A673 (cell line): ENCODE measurements at regions not wholly inside any gene's neighbourhood (a gene's known extent, or its start where the extent isn't known, plus 50 kb on each side); places are given as distances from the start of the nearest gene placed in this dataset.

Experiments
- BruUV-seq: library from RNA; stranded (reverse); fragments of 400-500 nt; replicated peaks from 2 replicates; lab custom pipeline; 2021; lab: Mats Ljungman, UMichigan
- CTCF ChIA-PET: fragments of 300-600 bp; sonication (Branson Sonifier 250); formaldehyde crosslinking; loops from one replicate; lab custom pipeline; 2022; ENCODE audit warnings: antibody characterized with exemption; lab: Charles Lee
- POLR2A ChIA-PET: fragments of 300-600 bp; sonication (Branson Sonifier 250); formaldehyde crosslinking; loops from one replicate; lab custom pipeline; 2022; ENCODE audit warnings: antibody characterized with exemption; ENCODE audit not compliant: low non-redundant PET; lab: Charles Lee
- DNase-seq: peaks from one replicate; pipeline ENCODE4 v3.0.0-alpha.2; 2015; ENCODE audit warnings: low spot score
- H3K27ac ChIP-seq: fragments of 200-600 bp; sonication (generic); 2 replicates; pipeline ENCODE4 v1.5.1; 2016; ENCODE audit warnings: mixed run types, low read depth, mild to moderate bottlenecking, mixed read lengths, antibody characterized with exemption, low read length; ENCODE audit not compliant: poor library complexity, severe bottlenecking
- H3K27me3 ChIP-seq: fragments of 200-600 bp; sonication (generic); replicated peaks from 2 replicates; pipeline ENCODE4 v1.6.1; 2017; ENCODE audit warnings: mixed run types, low read depth, mild to moderate bottlenecking, mixed read lengths, antibody characterized with exemption, low read length; ENCODE audit not compliant: insufficient read depth, poor library complexity
- H3K36me3 ChIP-seq: fragments of 200-600 bp; sonication (generic); 2 replicates; pipeline ENCODE4 v1.6.1; 2016; ENCODE audit warnings: mixed run types, mild to moderate bottlenecking, mixed read lengths, antibody characterized with exemption, low read length; ENCODE audit not compliant: insufficient read depth, poor library complexity, severe bottlenecking
- H3K4me1 ChIP-seq: fragments of 200-600 bp; sonication (generic); 2 replicates; pipeline ENCODE4 v1.6.1; 2017; ENCODE audit warnings: mixed run types, mild to moderate bottlenecking, mixed read lengths, antibody characterized with exemption, low read length; ENCODE audit not compliant: insufficient read depth, poor library complexity, severe bottlenecking
- H3K4me3 ChIP-seq: fragments of 200-600 bp; sonication (generic); 2 replicates; pipeline ENCODE4 v1.5.1; 2016; ENCODE audit warnings: low read depth, mixed run types, mild to moderate bottlenecking, mixed read lengths, low read length; ENCODE audit not compliant: poor library complexity, severe bottlenecking
- H3K9me3 ChIP-seq: fragments of 200-600 bp; sonication (generic); 2 replicates; pipeline ENCODE4 v1.6.1; 2016; ENCODE audit warnings: mixed run types, low read depth, mild to moderate bottlenecking, mixed read lengths, antibody characterized with exemption, low read length; ENCODE audit not compliant: poor library complexity, severe bottlenecking
- EZH2 ChIP-seq: fragments of 200-600 bp; sonication (generic); IDR thresholded peaks from 2 replicates; pipeline ENCODE4 v1.6.1; 2017; ENCODE audit warnings: borderline replicate concordance, low read depth, mild to moderate bottlenecking, mixed read lengths, antibody characterized with exemption, low read length; ENCODE audit not compliant: poor library complexity, severe bottlenecking
- intact Hi-C: fragments of 100-400 bp; cut with micrococcal nuclease; formaldehyde crosslinking; loops from one replicate; pipeline ENCODE4 v1.10.0; 2022; ENCODE audit not compliant: unreplicated experiment
- TF ChIP-seq, protein P1 (sequence below): fragments of 300-800, 200-600 bp; sonication (generic); conservative IDR thresholded peaks from 2 replicates; pipeline ENCODE4 v1.5.1; 2017; ENCODE audit warnings: low read depth, mild to moderate bottlenecking, antibody characterized with exemption, low read length, moderate library complexity, mixed read lengths

DNA sequence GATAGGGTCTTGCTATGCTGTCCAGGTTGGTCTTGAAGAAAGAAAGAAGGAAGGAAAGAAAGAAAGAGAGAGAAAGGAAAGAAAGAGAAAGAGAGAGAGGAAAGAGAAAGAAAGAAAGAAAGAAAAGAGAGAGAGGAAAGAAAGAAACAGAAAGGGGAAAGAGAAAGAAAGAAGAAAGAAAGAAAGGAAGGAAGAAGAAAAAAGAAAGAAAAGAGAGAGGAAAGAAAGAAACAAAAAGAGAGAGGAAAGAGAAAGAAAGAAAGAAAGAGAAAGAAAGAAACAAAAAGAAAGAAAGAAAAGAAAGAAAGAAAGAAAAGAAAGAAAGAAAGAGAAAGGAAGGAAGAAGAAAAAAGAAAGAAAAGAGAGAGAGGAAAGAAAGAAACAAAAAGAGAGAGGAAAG, 95.8 kb upstream of the SHOX start:
- Histone ChIP-seq H3K4me1 (no peaks in the 10 kb centered on the region), H3K9me3 (peaks cover 17% of the 10 kb centered on the region), H3K4me3 (no peak overlapping the region), H3K27ac (no peak overlapping the region), H3K36me3 (no peaks in the 10 kb centered on the region), H3K27me3 (no peaks in the 10 kb centered on the region)
- no peak for TF ChIP-seq EZH2
- TF ChIP-seq, protein P1, sequence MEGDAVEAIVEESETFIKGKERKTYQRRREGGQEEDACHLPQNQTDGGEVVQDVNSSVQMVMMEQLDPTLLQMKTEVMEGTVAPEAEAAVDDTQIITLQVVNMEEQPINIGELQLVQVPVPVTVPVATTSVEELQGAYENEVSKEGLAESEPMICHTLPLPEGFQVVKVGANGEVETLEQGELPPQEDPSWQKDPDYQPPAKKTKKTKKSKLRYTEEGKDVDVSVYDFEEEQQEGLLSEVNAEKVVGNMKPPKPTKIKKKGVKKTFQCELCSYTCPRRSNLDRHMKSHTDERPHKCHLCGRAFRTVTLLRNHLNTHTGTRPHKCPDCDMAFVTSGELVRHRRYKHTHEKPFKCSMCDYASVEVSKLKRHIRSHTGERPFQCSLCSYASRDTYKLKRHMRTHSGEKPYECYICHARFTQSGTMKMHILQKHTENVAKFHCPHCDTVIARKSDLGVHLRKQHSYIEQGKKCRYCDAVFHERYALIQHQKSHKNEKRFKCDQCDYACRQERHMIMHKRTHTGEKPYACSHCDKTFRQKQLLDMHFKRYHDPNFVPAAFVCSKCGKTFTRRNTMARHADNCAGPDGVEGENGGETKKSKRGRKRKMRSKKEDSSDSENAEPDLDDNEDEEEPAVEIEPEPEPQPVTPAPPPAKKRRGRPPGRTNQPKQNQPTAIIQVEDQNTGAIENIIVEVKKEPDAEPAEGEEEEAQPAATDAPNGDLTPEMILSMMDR = no peak
- CTCF ChIA-PET = no interaction called here
- intact Hi-C loops = no loop called here
- POLR2A ChIA-PET = no interaction called here
- no TSS peak for BruUV-seq
- no peak for DNase-seq

DNA sequence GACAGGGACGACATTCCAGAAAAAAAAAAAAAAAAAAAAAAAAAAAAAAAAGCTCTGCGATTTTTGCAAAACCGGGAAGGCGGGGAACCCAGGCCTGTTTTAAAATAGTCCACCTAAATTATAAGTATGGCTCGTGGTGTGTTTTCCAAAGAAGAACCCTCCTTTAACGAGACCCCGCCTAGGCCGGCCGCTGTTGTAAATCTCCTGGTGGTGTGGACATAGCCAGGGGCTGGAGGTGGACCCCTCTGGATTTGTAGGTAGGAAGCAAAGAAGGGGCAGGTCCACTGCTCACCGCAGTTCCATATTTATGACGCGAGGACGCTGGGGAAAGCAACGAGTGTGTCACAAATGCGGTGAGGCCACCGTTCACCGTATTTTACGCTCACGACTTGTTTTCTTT, 94.0 kb upstream of the SHOX start:
- BruUV-seq = no TSS peak

DNA sequence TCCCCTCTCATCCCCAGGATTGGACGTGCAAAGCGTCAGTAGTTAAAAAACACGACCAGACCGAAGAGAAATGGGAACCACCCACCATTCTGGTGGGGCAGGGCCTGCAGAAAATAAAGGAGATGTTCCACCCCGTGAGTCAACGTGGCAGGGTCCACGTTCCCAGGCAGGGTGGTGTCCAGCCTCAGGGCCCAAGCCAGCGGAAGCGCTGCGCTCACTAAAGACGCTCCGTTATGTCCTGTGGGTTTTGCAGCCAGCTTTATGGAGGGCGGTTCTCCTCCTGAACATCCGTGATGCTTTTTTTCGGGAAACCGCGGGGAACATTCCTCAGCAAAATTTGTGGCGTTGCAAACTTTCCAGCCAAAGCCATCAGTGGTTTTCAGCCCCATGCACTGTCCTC, 93.4 kb upstream of the SHOX start:
- ChIA-PET CTCF (no interaction called here), POLR2A (no interaction called here)
- Histone ChIP-seq H3K9me3 (peaks cover 5% of the 10 kb centered on the region), H3K27me3 (no peaks in the 10 kb centered on the region), H3K36me3 (no peaks in the 10 kb centered on the region), H3K4me3 (no peak overlapping the region), H3K27ac (no peak overlapping the region), H3K4me1 (no peaks in the 10 kb centered on the region)
- intact Hi-C loops = no loop called here
- TF ChIP-seq, protein P1 = no peak
- no peak for TF ChIP-seq EZH2
- BruUV-seq = no TSS peak
- DNase-seq = no peak

More for the DNA sequence above, 94.0 kb upstream of the SHOX start:
- CTCF ChIA-PET = no interaction called here
- POLR2A ChIA-PET = no interaction called here
- Histone ChIP-seq H3K36me3 (no peaks in the 10 kb centered on the region), H3K9me3 (peaks cover 5% of the 10 kb centered on the region), H3K4me3 (no peak overlapping the region), H3K27me3 (no peaks in the 10 kb centered on the region), H3K4me1 (no peaks in the 10 kb centered on the region), H3K27ac (no peak overlapping the region)
- DNase-seq = no peak
- intact Hi-C loops = no loop called here
- no peak for TF ChIP-seq EZH2
- TF ChIP-seq, protein P1 = no peak
